Panc1 (cell line): ENCODE measurements at regions not wholly inside any gene's neighbourhood (a gene's known extent, or its start where the extent isn't known, plus 50 kb on each side); places are given as distances from the start of the nearest gene placed in this dataset.
"Not testable (repeated sequence)": the region's sequence is repeated elsewhere in the genome, so short reads cannot be mapped to it uniquely, and the experiment has no call there.

Experiments
- ATAC-seq: fragments of 200-7000 bp; cut with Tn5 transposase; 2 replicates; pipeline ENCODE4 v1.9.1; 2020; ENCODE audit warnings: mild to moderate bottlenecking, moderate library complexity
- BruUV-seq: library from RNA; stranded (reverse); fragments of 400-500 nt; replicated peaks from 2 replicates; lab custom pipeline; 2021; lab: Mats Ljungman, UMichigan
- CTCF ChIA-PET: fragments of 300-600 bp; sonication (Branson Sonifier 250); formaldehyde crosslinking; loops from one replicate; lab custom pipeline; 2022; ENCODE audit warnings: antibody characterized with exemption; lab: Charles Lee
- POLR2A ChIA-PET: fragments of 300-600 bp; sonication (Branson Sonifier 250); formaldehyde crosslinking; loops from one replicate; lab custom pipeline; 2022; ENCODE audit warnings: antibody characterized with exemption; lab: Charles Lee
- DNase-seq: peaks from one replicate; pipeline ENCODE4 v3.0.0-alpha.2; 2010; ENCODE audit warnings: low read depth, low spot score
- H3K27ac ChIP-seq: 2 replicates; pipeline ENCODE4 v1.5.1; 2011; ENCODE audit warnings: mild to moderate bottlenecking, low read length, inconsistent platforms
- H3K27me3 ChIP-seq: fragments of 200-500 bp; sonication (Bioruptor generic); 2 replicates; pipeline ENCODE4 v1.6.0; 2014; ENCODE audit warnings: low read length, inconsistent platforms; ENCODE audit not compliant: control insufficient read depth, insufficient read depth
- H3K36me3 ChIP-seq: fragments of 200-500 bp; sonication (Bioruptor generic); 2 replicates; pipeline ENCODE4 v1.5.1; 2014; ENCODE audit warnings: inconsistent platforms, mild to moderate bottlenecking, low read length, moderate library complexity; ENCODE audit not compliant: control insufficient read depth, insufficient read depth
- H3K4me1 ChIP-seq: 2 replicates; pipeline ENCODE4 v1.5.1; 2011; ENCODE audit warnings: inconsistent platforms, mild to moderate bottlenecking, low read length, moderate library complexity; ENCODE audit not compliant: control insufficient read depth, insufficient read depth
- H3K4me3 ChIP-seq, 2 experiments: 2 replicates each; pipeline ENCODE4 v1.5.1; 2011 to 2012; ENCODE audit warnings: low read depth in 2 of 2, low read length in 2 of 2, mild to moderate bottlenecking in 2 of 2, inconsistent platforms in 1 of 2, moderate library complexity in 1 of 2
- H3K9me3 ChIP-seq: fragments of 200-500 bp; sonication (Bioruptor generic); 2 replicates; pipeline ENCODE4 v1.5.1; 2014; ENCODE audit warnings: low read depth, mild to moderate bottlenecking, inconsistent platforms, low read length, moderate library complexity; ENCODE audit not compliant: control insufficient read depth, insufficient read depth
- in situ Hi-C: cut with HindIII; loops from 2 replicates; pipeline ENCODE4 v1.10.0; 2016; ENCODE audit warnings: low sequenced_read_pairs, low pct_unique_long_range_greater_than_20kb
- intact Hi-C: fragments of 100-400 bp; cut with micrococcal nuclease; formaldehyde crosslinking; loops from one replicate; pipeline ENCODE4 v1.10.0; 2022; ENCODE audit not compliant: unreplicated experiment

DNA sequence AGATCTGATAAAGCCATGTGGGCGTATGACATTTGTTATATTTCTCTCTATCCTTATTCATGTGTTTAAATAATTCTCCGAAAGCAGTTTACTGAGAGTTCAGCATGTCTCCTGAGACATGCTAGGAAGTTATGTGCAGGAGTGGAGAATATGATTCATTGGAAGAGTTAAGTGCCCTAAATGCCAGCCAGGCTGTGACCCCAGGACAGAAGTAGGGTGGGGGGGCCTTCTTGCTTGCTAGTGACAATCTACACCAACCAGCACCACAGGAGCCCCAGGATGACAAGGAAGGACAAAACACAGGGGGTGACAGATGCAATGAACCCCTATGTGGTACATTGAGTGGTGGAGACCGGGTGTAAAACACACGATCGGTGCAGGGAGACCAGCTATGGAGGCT, 79.5 kb upstream of the PLGLB2 start:
- H3K4me1 ChIP-seq, H3K27ac ChIP-seq, BruUV-seq, DNase-seq, H3K36me3 ChIP-seq, POLR2A ChIA-PET, intact Hi-C loops, ATAC-seq, CTCF ChIA-PET, H3K9me3 ChIP-seq, in situ Hi-C loops, H3K27me3 ChIP-seq, H3K4me3 ChIP-seq: not testable (repeated sequence)

GRCh38 chr2:87669633-87670231, 78.2 kb upstream of the PLGLB2 start:
- BruUV-seq, CTCF ChIA-PET, DNase-seq, POLR2A ChIA-PET, H3K36me3 ChIP-seq, H3K27ac ChIP-seq, H3K4me1 ChIP-seq, in situ Hi-C loops, intact Hi-C loops, H3K9me3 ChIP-seq, H3K4me3 ChIP-seq, H3K27me3 ChIP-seq: not testable (repeated sequence)
- peak; percentile 85 for ATAC-seq

DNA sequence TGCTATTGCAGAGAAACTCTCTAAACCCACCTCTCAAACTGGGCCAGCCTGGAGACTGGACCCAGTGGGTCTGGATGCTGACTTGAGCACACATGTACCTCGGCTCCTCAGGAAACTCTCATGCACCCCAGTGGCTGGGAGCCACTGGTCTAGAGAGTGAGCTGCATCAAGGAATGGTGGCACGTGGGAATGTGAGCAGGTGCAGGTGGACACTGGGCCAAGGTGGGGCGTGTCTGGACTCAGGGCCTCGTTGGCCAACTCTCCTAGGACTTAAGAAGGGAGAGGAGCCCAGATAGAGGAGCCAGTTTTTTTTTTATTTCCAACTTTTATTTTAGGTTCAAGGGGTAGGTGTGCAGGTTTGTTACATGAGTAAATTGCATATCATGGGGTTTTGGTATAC, 75.5 kb upstream of the PLGLB2 start:
- POLR2A ChIA-PET, ATAC-seq, H3K4me3 ChIP-seq, BruUV-seq, H3K27me3 ChIP-seq, in situ Hi-C loops, intact Hi-C loops, H3K9me3 ChIP-seq, CTCF ChIA-PET, H3K4me1 ChIP-seq, H3K27ac ChIP-seq, DNase-seq, H3K36me3 ChIP-seq: not testable (repeated sequence)

DNA sequence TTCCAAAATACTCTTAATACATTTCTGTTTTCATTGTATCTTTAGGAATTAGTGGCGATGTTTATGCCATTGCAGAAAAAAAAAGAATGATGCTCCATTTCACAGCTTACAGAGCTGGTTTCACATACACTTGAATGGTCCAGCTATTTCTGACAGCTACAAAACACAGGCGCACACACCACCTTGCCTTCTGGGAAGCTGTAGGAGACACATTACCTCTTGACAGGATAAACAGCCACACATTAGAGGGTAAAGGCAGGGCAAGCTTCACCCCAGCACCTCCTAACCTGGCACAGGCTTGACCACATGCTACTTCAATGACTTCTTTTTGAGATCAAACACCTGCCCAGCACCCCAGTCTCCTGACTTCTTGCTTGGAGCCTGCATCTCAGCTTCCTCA, 73.2 kb upstream of the PLGLB2 start:
- BruUV-seq, H3K4me3 ChIP-seq, H3K27me3 ChIP-seq, in situ Hi-C loops, H3K36me3 ChIP-seq, POLR2A ChIA-PET, DNase-seq, H3K4me1 ChIP-seq, intact Hi-C loops, H3K9me3 ChIP-seq, CTCF ChIA-PET, ATAC-seq, H3K27ac ChIP-seq: not testable (repeated sequence)

GRCh38 chr2:87675487-87675886, 72.4 kb upstream of the PLGLB2 start:
- H3K4me3 ChIP-seq, POLR2A ChIA-PET, DNase-seq, intact Hi-C loops, H3K36me3 ChIP-seq, CTCF ChIA-PET, H3K9me3 ChIP-seq, ATAC-seq, BruUV-seq, in situ Hi-C loops, H3K27ac ChIP-seq, H3K27me3 ChIP-seq, H3K4me1 ChIP-seq: not testable (repeated sequence)

- BruUV-seq, in situ Hi-C loops, H3K4me3 ChIP-seq, ATAC-seq, CTCF ChIA-PET, H3K9me3 ChIP-seq, POLR2A ChIA-PET, H3K4me1 ChIP-seq, H3K36me3 ChIP-seq, intact Hi-C loops, H3K27ac ChIP-seq, H3K27me3 ChIP-seq, DNase-seq: not testable (repeated sequence)
Measured at GRCh38 chr2:87677421-87677923, 70.4 kb upstream of the PLGLB2 start.

- H3K9me3 ChIP-seq, H3K36me3 ChIP-seq, BruUV-seq, in situ Hi-C loops, intact Hi-C loops, H3K27me3 ChIP-seq, CTCF ChIA-PET, ATAC-seq, H3K4me1 ChIP-seq, DNase-seq, H3K27ac ChIP-seq, POLR2A ChIA-PET, H3K4me3 ChIP-seq: not testable (repeated sequence)
Measured at GRCh38 chr2:87678742-87679173, 69.1 kb upstream of the PLGLB2 start.
